H1 (cell line): ENCODE measurements at regions not wholly inside any gene's neighbourhood (a gene's known extent, or its start where the extent isn't known, plus 50 kb on each side); places are given as distances from the start of the nearest gene placed in this dataset.

Experiments
- CTCF ChIA-PET: fragments of 300-600 bp; sonication (Branson Sonifier 250); formaldehyde crosslinking; loops from one replicate; lab custom pipeline; 2021; ENCODE audit not compliant: partially characterized antibody; lab: Charles Lee
- POLR2A ChIA-PET: fragments of 300-600 bp; sonication (Branson Sonifier 250); formaldehyde crosslinking; loops from one replicate; lab custom pipeline; 2021; ENCODE audit warnings: inconsistent platforms; ENCODE audit not compliant: partially characterized antibody; lab: Charles Lee
- DNase-seq, 2 experiments: peaks; one replicate each; pipeline versions ENCODE4 v3.0.0 to v3.0.0-alpha.2; 2010 to 2022; ENCODE audit warnings: low spot score in 2 of 2, low read depth in 1 of 2, mixed read lengths in 1 of 2
- FAIRE-seq: peaks from 2 replicates; lab custom pipeline; 2011; peaks lifted over from hg19 to GRCh38; lab: Jason Lieb, UNC
- H2AFZ ChIP-seq: 2 replicates; pipeline ENCODE4 v1.8.1; 2012; ENCODE audit warnings: low read length, inconsistent platforms
- H2AK5ac ChIP-seq: 2 replicates; pipeline ENCODE4 v1.6.1; 2013; ENCODE audit warnings: low read depth, low read length
- H2BK120ac ChIP-seq: replicated peaks from 2 replicates; pipeline ENCODE3; 2013; ENCODE audit warnings: low read depth, low read length, inconsistent platforms
- H2BK12ac ChIP-seq: 2 replicates; pipeline ENCODE4 v1.6.1; 2013; ENCODE audit warnings: low read depth, low read length
- H2BK15ac ChIP-seq: 2 replicates; pipeline ENCODE4 v1.6.1; 2013; ENCODE audit warnings: low read length
- H2BK20ac ChIP-seq: 2 replicates; pipeline ENCODE4 v1.6.1; 2013; ENCODE audit warnings: low read length
- H2BK5ac ChIP-seq: 2 replicates; pipeline ENCODE4 v1.6.1; 2013; ENCODE audit warnings: low read depth, low read length
- H3K14ac ChIP-seq: 2 replicates; pipeline ENCODE4 v1.6.1; 2013; ENCODE audit warnings: inconsistent platforms; ENCODE audit not compliant: insufficient read length
- H3K18ac ChIP-seq: 2 replicates; pipeline ENCODE4 v1.6.1; 2013; ENCODE audit warnings: low read length; ENCODE audit errors: extremely low read depth
- H3K23ac ChIP-seq: 2 replicates; pipeline ENCODE4 v1.6.1; 2013; ENCODE audit warnings: inconsistent platforms; ENCODE audit not compliant: insufficient read length
- H3K23me2 ChIP-seq: 2 replicates; pipeline ENCODE4 v1.6.1; 2013; ENCODE audit warnings: low read depth, low read length
- H3K27ac ChIP-seq: 2 replicates; pipeline ENCODE4 v1.6.1; 2011; ENCODE audit warnings: low read depth, low read length, inconsistent platforms
- H3K27me3 ChIP-seq, 4 experiments: replicated peaks in 1 of 4; 1 replicate in 1 of 4; 2 replicates in 3 of 4; pipeline versions ENCODE4 v1.6.1 to v1.8.1; 2011 to 2013; ENCODE audit warnings: low read length in 3 of 4, mild to moderate bottlenecking in 3 of 4, inconsistent platforms in 2 of 4, mixed read lengths in 2 of 4, moderate library complexity in 1 of 4; ENCODE audit not compliant: control insufficient read depth in 3 of 4, insufficient read depth in 3 of 4; ENCODE audit errors: extremely low read depth in 1 of 4
- H3K36me3 ChIP-seq, 4 experiments: 2 replicates each; pipeline versions ENCODE4 v1.6.1 to v1.8.1; 2011 to 2013; ENCODE audit warnings: mild to moderate bottlenecking in 4 of 4, low read length in 3 of 4, moderate library complexity in 2 of 4, control low read depth in 1 of 4, inconsistent platforms in 1 of 4; ENCODE audit not compliant: insufficient read depth in 4 of 4, control insufficient read depth in 2 of 4
- H3K4ac ChIP-seq: replicated peaks from 2 replicates; pipeline ENCODE3; 2013; ENCODE audit warnings: low read length, low read depth, mixed read lengths, inconsistent platforms; ENCODE audit not compliant: insufficient read length
- H3K4me1 ChIP-seq, 4 experiments: replicated peaks in 1 of 4; 1 replicate in 1 of 4; 2 replicates in 3 of 4; pipeline versions ENCODE4 v1.6.1 to v1.8.1; 2011 to 2013; ENCODE audit warnings: low read length in 3 of 4, inconsistent platforms in 2 of 4, mixed read lengths in 1 of 4; ENCODE audit not compliant: insufficient read depth in 4 of 4, control insufficient read depth in 3 of 4
- H3K4me2 ChIP-seq, 2 experiments: 2 replicates each; pipeline versions ENCODE4 v1.6.1 to v1.8.1; 2011 to 2013; ENCODE audit warnings: low read depth in 2 of 2, low read length in 2 of 2, control low read depth in 1 of 2, inconsistent platforms in 1 of 2, mild to moderate bottlenecking in 1 of 2; ENCODE audit not compliant: insufficient read depth in 1 of 2
- H3K4me3 ChIP-seq, 4 experiments: fragments of 200-600, 300-600 bp in 1 of 4; sonication (generic), shearing (Covaris generic), sonication (Bioruptor Twin) in 1 of 4; 2 replicates each; pipeline versions ENCODE4 v1.5.1 to v1.8.1; 2011 to 2016; ENCODE audit warnings: low read length in 4 of 4, low read depth in 3 of 4, control low read depth in 2 of 4, inconsistent platforms in 2 of 4, mild to moderate bottlenecking in 2 of 4, mixed read lengths in 1 of 4, moderate library complexity in 1 of 4; ENCODE audit not compliant: insufficient read depth in 2 of 4; ENCODE audit errors: extremely low read depth in 1 of 4
- H3K56ac ChIP-seq: replicated peaks from 2 replicates; pipeline ENCODE3; 2013; ENCODE audit warnings: low read depth, mild to moderate bottlenecking, mixed read lengths, low read length, inconsistent platforms; ENCODE audit not compliant: insufficient read length
- H3K79me1 ChIP-seq: 2 replicates; pipeline ENCODE4 v1.6.1; 2013; ENCODE audit warnings: low read depth, low read length, control low read depth
- H3K79me2 ChIP-seq, 2 experiments: 2 replicates each; pipeline versions ENCODE4 v1.6.1 to v1.8.1; 2012 to 2013; ENCODE audit warnings: low read length in 2 of 2, mild to moderate bottlenecking in 2 of 2, inconsistent platforms in 1 of 2; ENCODE audit not compliant: insufficient read depth in 2 of 2, control insufficient read depth in 1 of 2
- H3K9ac ChIP-seq, 4 experiments: replicated peaks in 1 of 4; 1 replicate in 1 of 4; 2 replicates in 3 of 4; pipeline versions ENCODE4 v1.6.1 to v1.8.1; 2011 to 2013; ENCODE audit warnings: low read depth in 3 of 4, low read length in 3 of 4, control low read depth in 2 of 4, mild to moderate bottlenecking in 2 of 4, moderate library complexity in 2 of 4, inconsistent platforms in 1 of 4; ENCODE audit errors: extremely low read depth in 1 of 4
- H3K9me3 ChIP-seq, 2 experiments: 2 replicates each; pipeline versions ENCODE4 v1.6.1 to v1.8.1; 2012 to 2013; ENCODE audit warnings: mild to moderate bottlenecking in 2 of 2, moderate library complexity in 2 of 2, control low read depth in 1 of 2, inconsistent platforms in 1 of 2, low read depth in 1 of 2, low read length in 1 of 2, mixed read lengths in 1 of 2; ENCODE audit not compliant: insufficient read depth in 2 of 2
- H4K20me1 ChIP-seq, 2 experiments: replicated peaks in 1 of 2; 2 replicates each; pipeline versions ENCODE3 to v1.8.1; 2011 to 2013; ENCODE audit warnings: inconsistent platforms in 2 of 2, low read length in 2 of 2, mild to moderate bottlenecking in 1 of 2; ENCODE audit not compliant: insufficient read depth in 2 of 2, control insufficient read depth in 1 of 2
- H4K5ac ChIP-seq: 2 replicates; pipeline ENCODE4 v1.6.1; 2013; ENCODE audit warnings: low read length, low read depth, mixed read lengths, inconsistent platforms; ENCODE audit not compliant: insufficient read length
- H4K8ac ChIP-seq: 2 replicates; pipeline ENCODE4 v1.8.0; 2013; ENCODE audit warnings: mild to moderate bottlenecking, moderate library complexity, low read length, inconsistent platforms; ENCODE audit not compliant: insufficient read depth; ENCODE audit errors: extremely low read depth
- H4K91ac ChIP-seq: replicated peaks from 2 replicates; pipeline ENCODE3; 2013; ENCODE audit warnings: low read length, mixed read lengths, inconsistent platforms; ENCODE audit not compliant: insufficient read length
- ASH2L ChIP-seq: fragments of 200-600, 300-600 bp; sonication (generic); IDR thresholded peaks from one replicate; pipeline ENCODE4 v1.7.1; 2017; ENCODE audit warnings: low read length
- CHD1 ChIP-seq: IDR thresholded peaks from 2 replicates; pipeline ENCODE4 v1.6.1; 2012; ENCODE audit warnings: low read depth, low read length, improper control_type of control experiment
- CTBP2 ChIP-seq: IDR thresholded peaks from 2 replicates; pipeline ENCODE4 v1.7.0; 2011; ENCODE audit warnings: borderline replicate concordance, mild to moderate bottlenecking, moderate library complexity, mixed read lengths, low read length; ENCODE audit not compliant: insufficient read depth, insufficient read length
- GABPA ChIP-seq: IDR thresholded peaks from 2 replicates; pipeline ENCODE4 v1.6.1; 2011; ENCODE audit warnings: mild to moderate bottlenecking, low read length, moderate library complexity, borderline replicate concordance; ENCODE audit not compliant: insufficient read depth
- GTF2F1 ChIP-seq: IDR thresholded peaks from 2 replicates; pipeline ENCODE4 v1.6.1; 2012; ENCODE audit warnings: low read depth, low read length, improper control_type of control experiment, borderline replicate concordance
- KDM1A ChIP-seq: fragments of 200-600, 300-600 bp; sonication (generic); IDR thresholded peaks from 2 replicates; pipeline ENCODE4 v1.7.1; 2016; ENCODE audit warnings: mild to moderate bottlenecking, low read length, borderline replicate concordance
- KDM4A ChIP-seq: IDR thresholded peaks from one replicate; pipeline ENCODE4 v1.7.1; 2012; ENCODE audit warnings: low read depth, mild to moderate bottlenecking, moderate library complexity, low read length, inconsistent platforms; ENCODE audit not compliant: severe bottlenecking
- MAFK ChIP-seq: IDR thresholded peaks from 2 replicates; pipeline ENCODE4 v1.6.1; 2012; ENCODE audit warnings: low read depth, mild to moderate bottlenecking, improper control_type of control experiment, low read length
- RAD21 ChIP-seq, 2 experiments: IDR thresholded peaks in 1 of 2; conservative IDR thresholded peaks in 1 of 2; 2 replicates each; pipeline ENCODE4 v1.6.1; 2011; ENCODE audit warnings: low read depth in 2 of 2, low read length in 2 of 2, improper control_type of control experiment in 1 of 2, inconsistent platforms in 1 of 2, mild to moderate bottlenecking in 1 of 2, moderate library complexity in 1 of 2
- SAP30 ChIP-seq: fragments of 300-600 bp; sonication (generic); IDR thresholded peaks from 2 replicates; pipeline ENCODE4 v1.7.1; 2012; ENCODE audit warnings: low read length, moderate library complexity, mild to moderate bottlenecking, inconsistent platforms; ENCODE audit not compliant: insufficient read depth, insufficient replicate concordance
- SP2 ChIP-seq: IDR thresholded peaks from 2 replicates; pipeline ENCODE4 v1.6.1; 2012; ENCODE audit warnings: mild to moderate bottlenecking, low read length, inconsistent platforms
- SP4 ChIP-seq: IDR thresholded peaks from 2 replicates; pipeline ENCODE4 v1.6.1; 2012; ENCODE audit warnings: low read length, inconsistent platforms
- WGBS, 2 experiments: shearing (Covaris generic) in 1 of 2; methylation state at CpG; one replicate each; pipeline versions ENCODE4 v1.1.6 to v1.1.7; 2013 to 2015; ENCODE audit warnings: low lambda C conversion rate in 2 of 2, mixed read lengths in 2 of 2, inconsistent platforms in 1 of 2, low coverage in 1 of 2, missing lambda C conversion rate in 1 of 2; ENCODE audit not compliant: insufficient replicate concordance in 2 of 2, insufficient coverage in 1 of 2, insufficient read length in 1 of 2; ENCODE audit errors: extremely low coverage in 1 of 2, missing lambda C conversion rate in 1 of 2; 5-methylcytosine and 5-hydroxymethylcytosine counted together

DNA sequence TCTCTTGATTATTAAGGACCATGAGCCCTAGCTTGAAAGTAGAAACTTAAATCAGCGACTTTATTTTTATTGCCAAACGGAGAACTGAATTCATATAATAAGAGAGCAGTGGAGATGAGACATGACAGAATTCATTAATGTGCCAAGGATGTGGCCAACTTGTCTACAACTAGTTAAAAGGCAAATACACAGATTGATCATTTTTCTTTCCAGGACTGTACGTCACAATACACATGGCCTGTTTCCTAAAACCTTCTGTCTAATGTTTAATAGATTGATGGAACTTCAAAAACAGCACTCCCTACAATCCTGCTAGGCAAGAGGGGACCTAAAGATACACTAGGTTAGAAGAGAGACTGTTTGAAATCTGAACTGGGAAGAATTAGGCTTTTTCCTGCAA is 647.8 kb downstream of the SATB2 start:
- no peak for FAIRE-seq

More for the DNA sequence above, 647.8 kb downstream of the SATB2 start:
- no peak overlapping the region for H3K18ac ChIP-seq
- ChIA-PET POLR2A (no interaction called here), CTCF (interaction anchor here (1.0 kb wide), 1 partner anchor 90 kb away, joined by 3 read pairs; no protein-coding TSS in a partner anchor)
- no peak overlapping the region for H2BK5ac ChIP-seq
- TF ChIP-seq CHD1 (no peak), CTBP2 (no peak), MAFK (no peak), GABPA (no peak), KDM1A (no peak), ASH2L (no peak), SP4 (no peak), SAP30 (no peak), KDM4A (no peak), GTF2F1 (no peak), SP2 (no peak), RAD21 (IDR thresholded peaks at IDR 0.05 in 1 of 2, conservative IDR thresholded peaks at IDR 0.05 in 1 of 2; ENCODE audit: low read depth in 2 of 2, low read length in 2 of 2) (no peak)
- no peak overlapping the region for H3K23ac ChIP-seq
- H2BK12ac ChIP-seq = no peak overlapping the region
- H3K27me3 ChIP-seq = no peaks in the 10 kb centered on the region
- H2BK20ac ChIP-seq = no peak overlapping the region
- no peak overlapping the region for H3K9ac ChIP-seq
- no peaks in the 10 kb centered on the region for H3K79me1 ChIP-seq
- H3K27ac ChIP-seq = no peak overlapping the region
- H2AK5ac ChIP-seq = no peak overlapping the region
- H4K91ac ChIP-seq = no peak overlapping the region
- H2AFZ ChIP-seq = no peak overlapping the region
- no peaks in the 10 kb centered on the region for H3K4me1 ChIP-seq
- H3K56ac ChIP-seq = no peak overlapping the region
- H3K4ac ChIP-seq = no peak overlapping the region
- H3K14ac ChIP-seq = no peak overlapping the region
- no peaks in the 10 kb centered on the region for H3K79me2 ChIP-seq
- no peak overlapping the region for H3K4me3 ChIP-seq
- no peak overlapping the region for H4K5ac ChIP-seq
- DNase-seq = no peak
- 94% methylated on average over 3 of the region's 3 CpGs; no CpG with 5 or more reads in 1 of the 2 experiments for WGBS, 2 experiments
- H3K4me2 ChIP-seq = no peak overlapping the region
- no peak overlapping the region for H2BK15ac ChIP-seq
- no peaks in the 10 kb centered on the region for H3K23me2 ChIP-seq
- H4K8ac ChIP-seq = no peak overlapping the region
- H3K9me3 ChIP-seq = no peaks in the 10 kb centered on the region
- H4K20me1 ChIP-seq = no peaks in the 10 kb centered on the region
- H3K36me3 ChIP-seq = no peaks in the 10 kb centered on the region
- H2BK120ac ChIP-seq = no peak overlapping the region
